Mesendoderm (in vitro differentiated cells): ENCODE measurements at regions not wholly inside any gene's neighbourhood (a gene's known extent, or its start where the extent isn't known, plus 50 kb on each side); places are given as distances from the start of the nearest gene placed in this dataset.

Experiments used
- DNase-seq: peaks from one replicate; pipeline ENCODE4 v3.0.0; 2013
- H2AK5ac ChIP-seq: 2 replicates; pipeline ENCODE4 v1.6.1; 2013; ENCODE audit warnings: low read length, inconsistent platforms
- H2BK120ac ChIP-seq: 2 replicates; pipeline ENCODE4 v1.6.1; 2013; ENCODE audit warnings: low read depth, mild to moderate bottlenecking, low read length, moderate library complexity, mixed read lengths
- H2BK15ac ChIP-seq: replicated peaks from 2 replicates; pipeline ENCODE4 v1.6.1; 2013; ENCODE audit warnings: low read depth, mild to moderate bottlenecking, moderate library complexity
- H2BK5ac ChIP-seq: 2 replicates; pipeline ENCODE4 v1.6.1; 2013; ENCODE audit warnings: low read length, inconsistent platforms
- H3K18ac ChIP-seq: 2 replicates; pipeline ENCODE4 v1.6.1; 2013; ENCODE audit warnings: mild to moderate bottlenecking, low read length, mixed read lengths
- H3K23ac ChIP-seq: one replicate; pipeline ENCODE4 v1.6.1; 2013; ENCODE audit warnings: low read length
- H3K27ac ChIP-seq: 2 replicates; pipeline ENCODE4 v1.5.1; 2013; ENCODE audit warnings: low read depth, mild to moderate bottlenecking, inconsistent platforms, low read length, moderate library complexity
- H3K27me3 ChIP-seq: 2 replicates; pipeline ENCODE4 v1.6.1; 2013; ENCODE audit warnings: low read length, control low read depth, mild to moderate bottlenecking, inconsistent platforms; ENCODE audit not compliant: insufficient read depth, poor library complexity
- H3K36me3 ChIP-seq: 2 replicates; pipeline ENCODE4 v1.6.1; 2013; ENCODE audit warnings: low read length, inconsistent platforms; ENCODE audit not compliant: control insufficient read depth, insufficient read depth
- H3K4ac ChIP-seq: one replicate; pipeline ENCODE4 v1.6.1; 2013; ENCODE audit warnings: low read depth, mild to moderate bottlenecking, low read length, moderate library complexity
- H3K4me1 ChIP-seq: 2 replicates; pipeline ENCODE4 v1.6.1; 2013; ENCODE audit warnings: low read depth, low read length, inconsistent platforms; ENCODE audit not compliant: control insufficient read depth
- H3K4me2 ChIP-seq: 2 replicates; pipeline ENCODE4 v1.6.1; 2013; ENCODE audit warnings: low read length
- H3K4me3 ChIP-seq: 2 replicates; pipeline ENCODE4 v1.5.1; 2013; ENCODE audit warnings: mild to moderate bottlenecking, low read length
- H3K56ac ChIP-seq: one replicate; pipeline ENCODE4 v1.6.1; 2013; ENCODE audit warnings: low read length
- H3K79me1 ChIP-seq: 2 replicates; pipeline ENCODE4 v1.6.1; 2013; ENCODE audit warnings: low read length, inconsistent platforms
- H3K79me2 ChIP-seq: 2 replicates; pipeline ENCODE4 v1.6.1; 2013; ENCODE audit warnings: mild to moderate bottlenecking, low read length; ENCODE audit not compliant: control insufficient read depth, insufficient read depth
- H3K9ac ChIP-seq: 2 replicates; pipeline ENCODE4 v1.6.1; 2013; ENCODE audit warnings: low read length, inconsistent platforms
- H4K5ac ChIP-seq: one replicate; pipeline ENCODE4 v1.6.1; 2013; ENCODE audit warnings: low read length
- H4K8ac ChIP-seq: one replicate; pipeline ENCODE4 v1.6.1; 2013; ENCODE audit warnings: low read depth, mild to moderate bottlenecking, control low read depth, low read length, moderate library complexity
- WGBS: extraction: QIAGEN DNeasy Blood & Tissue Kit; methylation state at CpG from one replicate; pipeline ENCODE4 v1.1.7; 2013; ENCODE audit warnings: low lambda C conversion rate, missing lambda C conversion rate; ENCODE audit not compliant: insufficient coverage; ENCODE audit errors: extremely low coverage; 5-methylcytosine and 5-hydroxymethylcytosine counted together

DNA sequence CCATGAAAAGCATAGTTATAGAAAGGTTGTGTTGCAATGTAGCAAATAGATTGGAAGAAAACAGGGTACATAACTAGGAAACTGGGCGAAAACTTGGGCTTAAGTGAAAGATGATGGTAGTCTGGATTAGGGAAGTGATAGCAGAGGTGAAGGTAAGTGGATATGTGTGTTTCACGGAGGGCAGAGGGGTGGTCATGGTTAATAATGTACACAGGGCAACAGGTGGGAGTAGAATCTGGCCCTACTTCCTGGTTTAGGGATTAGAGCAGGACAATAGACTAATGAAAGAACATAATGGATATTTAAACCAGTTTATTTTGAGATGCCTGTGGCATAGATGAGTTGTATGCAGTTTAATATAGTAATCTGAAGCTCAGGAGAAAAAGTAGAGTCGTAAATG lies 257.3 kb upstream of the SPRY2 start:
- Histone ChIP-seq H2BK120ac (no peak overlapping the region), H3K79me1 (no peaks in the 10 kb centered on the region), H2BK5ac (no peak overlapping the region), H3K4me3 (no peak overlapping the region), H4K8ac (no peak overlapping the region), H4K5ac (no peak overlapping the region), H3K4me2 (no peak overlapping the region), H3K56ac (no peak overlapping the region), H2BK15ac (no peak overlapping the region), H3K27ac (no peak overlapping the region), H3K27me3 (no peaks in the 10 kb centered on the region), H3K4me1 (no peaks in the 10 kb centered on the region), H2AK5ac (no peak overlapping the region), H3K79me2 (no peaks in the 10 kb centered on the region), H3K36me3 (no peaks in the 10 kb centered on the region), H3K18ac (no peak overlapping the region), H3K9ac (no peak overlapping the region), H3K4ac (no peak overlapping the region), H3K23ac (no peak overlapping the region)
- no CpG with 5 or more reads among the region's 3 CpGs for WGBS
- DNase-seq: no peak

DNA sequence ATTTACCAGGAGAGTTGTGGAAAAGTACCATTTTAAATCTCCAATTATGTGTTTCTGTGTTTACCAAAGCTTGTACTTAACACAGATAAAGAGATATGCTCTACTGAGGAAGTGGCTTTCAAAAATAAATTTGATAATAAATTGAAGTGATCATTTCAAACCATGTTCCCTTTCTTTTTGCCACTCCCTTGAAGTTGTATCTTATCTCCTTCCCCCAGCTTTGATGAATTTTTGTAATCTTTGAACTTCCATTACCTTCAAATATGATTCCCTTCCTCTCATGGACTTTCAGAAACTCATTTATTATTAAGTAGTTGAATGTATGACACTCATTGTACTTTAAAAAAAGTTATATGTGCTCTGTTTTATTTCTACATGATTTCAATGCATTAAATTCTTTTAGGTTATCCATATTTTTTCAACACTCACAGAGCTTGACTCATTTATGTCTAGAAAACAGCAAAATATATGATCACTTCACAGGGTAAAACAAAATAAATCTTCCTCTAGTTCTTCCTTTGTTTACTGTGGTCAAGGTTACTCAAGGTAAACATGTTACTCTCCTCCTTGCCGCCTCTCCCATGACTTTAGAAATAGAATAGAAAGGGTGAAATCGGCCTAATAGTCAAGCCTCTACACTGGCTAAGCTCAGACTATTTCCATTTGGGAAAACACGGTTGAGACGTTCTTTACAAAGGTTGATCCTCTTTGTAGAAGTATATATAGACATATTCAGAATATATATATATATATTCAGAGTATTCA lies 251.2 kb upstream of the SPRY2 start:
- no peak overlapping the region for H3K18ac ChIP-seq
- no peak overlapping the region for H3K4me2 ChIP-seq
- H3K79me1 ChIP-seq: no peaks in the 10 kb centered on the region
- no peaks in the 10 kb centered on the region for H3K79me2 ChIP-seq
- H4K5ac ChIP-seq: no peak overlapping the region
- DNase-seq: no peak
- WGBS: no CpG with 5 or more reads among the region's 4 CpGs
- H3K4me3 ChIP-seq: no peak overlapping the region
- no peak overlapping the region for H4K8ac ChIP-seq
- H3K56ac ChIP-seq: no peak overlapping the region
- H3K9ac ChIP-seq: no peak overlapping the region
- H2BK15ac ChIP-seq: no peak overlapping the region
- no peak overlapping the region for H2BK5ac ChIP-seq
- no peaks in the 10 kb centered on the region for H3K36me3 ChIP-seq
- H3K27ac ChIP-seq: no peak overlapping the region
- H3K4ac ChIP-seq: no peak overlapping the region
- no peak overlapping the region for H2AK5ac ChIP-seq
- H3K23ac ChIP-seq: no peak overlapping the region
- H3K4me1 ChIP-seq: no peaks in the 10 kb centered on the region
- no peak overlapping the region for H2BK120ac ChIP-seq
- no peaks in the 10 kb centered on the region for H3K27me3 ChIP-seq

DNA sequence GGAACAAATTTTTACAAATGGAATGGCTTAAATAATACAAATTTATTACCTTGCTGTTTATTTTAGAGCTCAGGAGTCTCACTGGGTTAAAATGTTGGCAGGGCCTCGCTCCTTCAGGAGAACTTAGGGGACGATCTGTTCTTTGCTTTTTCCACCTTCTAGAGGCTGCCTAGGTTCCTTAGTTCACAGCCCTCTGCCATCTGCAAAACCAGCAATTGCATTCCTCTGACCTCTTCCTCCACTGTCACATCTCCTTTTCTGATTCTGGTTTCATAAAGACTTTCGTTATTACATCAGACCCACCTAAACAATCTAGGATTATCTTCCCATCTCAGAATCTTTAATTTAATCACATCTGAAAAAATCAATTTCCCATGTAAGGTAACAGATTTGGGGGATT lies 249.6 kb upstream of the SPRY2 start:
- H3K23ac ChIP-seq: no peak overlapping the region
- no peak overlapping the region for H4K5ac ChIP-seq
- WGBS: no CpG with 5 or more reads among the region's 3 CpGs

DNA sequence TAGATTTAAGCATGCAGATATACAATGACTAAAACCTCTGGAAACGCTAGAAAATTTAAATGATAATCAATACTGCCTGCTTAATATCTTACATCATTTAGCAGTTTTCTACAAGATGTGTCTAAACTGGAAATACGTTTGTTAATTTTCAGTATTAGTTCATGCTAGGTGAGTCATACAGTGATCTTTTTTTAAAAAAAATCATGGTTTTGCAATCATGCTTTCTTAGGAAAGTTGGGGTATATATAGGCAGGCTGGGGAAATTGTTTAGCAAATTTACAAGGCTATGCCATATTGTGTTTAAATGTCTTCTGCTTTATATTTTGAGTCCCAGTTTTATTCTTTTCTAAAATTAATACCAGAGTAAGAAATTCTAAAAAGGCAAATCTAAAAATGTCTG lies 245.4 kb upstream of the SPRY2 start:
- no CpG with 5 or more reads among the region's 2 CpGs for WGBS
- H4K8ac ChIP-seq: no peak overlapping the region
- no peak overlapping the region for H2BK120ac ChIP-seq
- no peak overlapping the region for H3K4ac ChIP-seq
- H3K56ac ChIP-seq: no peak overlapping the region
- no peak overlapping the region for H2AK5ac ChIP-seq
- H2BK15ac ChIP-seq: no peak overlapping the region
- H2BK5ac ChIP-seq: no peak overlapping the region
- H3K9ac ChIP-seq: no peak overlapping the region
- H3K79me2 ChIP-seq: no peaks in the 10 kb centered on the region
- H3K4me2 ChIP-seq: no peak overlapping the region
- no peak overlapping the region for H3K18ac ChIP-seq
- DNase-seq: no peak
- no peak overlapping the region for H3K27ac ChIP-seq
- H3K36me3 ChIP-seq: no peaks in the 10 kb centered on the region
- H3K4me1 ChIP-seq: no peaks in the 10 kb centered on the region
- H4K5ac ChIP-seq: no peak overlapping the region
- H3K27me3 ChIP-seq: no peaks in the 10 kb centered on the region
- no peak overlapping the region for H3K23ac ChIP-seq
- H3K79me1 ChIP-seq: no peaks in the 10 kb centered on the region
- no peak overlapping the region for H3K4me3 ChIP-seq

More for the DNA sequence above, 249.6 kb upstream of the SPRY2 start:
- H4K8ac ChIP-seq: no peak overlapping the region
- H3K27ac ChIP-seq: no peak overlapping the region
- no peaks in the 10 kb centered on the region for H3K36me3 ChIP-seq
- H3K4ac ChIP-seq: no peak overlapping the region
- H2BK120ac ChIP-seq: no peak overlapping the region
- no peaks in the 10 kb centered on the region for H3K79me1 ChIP-seq
- no peak overlapping the region for H3K4me3 ChIP-seq
- H3K56ac ChIP-seq: no peak overlapping the region
- H3K18ac ChIP-seq: no peak overlapping the region
- H2BK15ac ChIP-seq: no peak overlapping the region
- no peak overlapping the region for H2AK5ac ChIP-seq
- no peaks in the 10 kb centered on the region for H3K27me3 ChIP-seq
- no peak overlapping the region for H2BK5ac ChIP-seq
- H3K4me1 ChIP-seq: no peaks in the 10 kb centered on the region
- H3K4me2 ChIP-seq: no peak overlapping the region
- no peak overlapping the region for H3K9ac ChIP-seq
- H3K79me2 ChIP-seq: no peaks in the 10 kb centered on the region
- DNase-seq: no peak

DNA sequence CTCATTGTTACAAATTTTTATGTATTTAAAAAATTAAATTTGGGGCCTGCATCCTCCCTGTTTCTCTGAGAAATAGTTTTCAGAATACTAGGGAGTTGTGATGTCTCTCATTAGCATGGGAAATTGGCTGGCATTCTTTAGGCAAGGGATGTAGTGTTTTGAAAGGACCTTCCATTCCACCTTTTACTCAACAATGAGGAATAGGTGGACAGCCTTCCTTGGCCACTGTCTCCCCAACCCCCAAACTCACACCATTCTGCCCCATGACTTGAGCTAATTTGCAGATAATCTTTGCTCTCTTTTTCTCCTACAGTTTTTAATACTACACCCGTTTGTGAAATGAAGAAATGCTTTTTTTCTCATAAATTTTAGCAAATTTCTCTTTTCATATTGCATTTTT lies 244.6 kb upstream of the SPRY2 start:
- Histone ChIP-seq H3K4ac (no peak overlapping the region), H4K8ac (no peak overlapping the region), H3K4me3 (no peak overlapping the region), H2BK120ac (no peak overlapping the region), H2AK5ac (no peak overlapping the region), H3K56ac (no peak overlapping the region), H3K9ac (no peak overlapping the region), H3K36me3 (no peaks in the 10 kb centered on the region), H2BK5ac (no peak overlapping the region), H3K18ac (no peak overlapping the region), H3K4me1 (no peaks in the 10 kb centered on the region), H3K23ac (no peak overlapping the region), H3K4me2 (no peak overlapping the region), H3K79me2 (no peaks in the 10 kb centered on the region), H4K5ac (no peak overlapping the region), H3K79me1 (no peaks in the 10 kb centered on the region), H3K27ac (no peak overlapping the region), H2BK15ac (no peak overlapping the region), H3K27me3 (no peaks in the 10 kb centered on the region)
- WGBS: no CpG with 5 or more reads among the region's 1 CpG
- no peak for DNase-seq

DNA sequence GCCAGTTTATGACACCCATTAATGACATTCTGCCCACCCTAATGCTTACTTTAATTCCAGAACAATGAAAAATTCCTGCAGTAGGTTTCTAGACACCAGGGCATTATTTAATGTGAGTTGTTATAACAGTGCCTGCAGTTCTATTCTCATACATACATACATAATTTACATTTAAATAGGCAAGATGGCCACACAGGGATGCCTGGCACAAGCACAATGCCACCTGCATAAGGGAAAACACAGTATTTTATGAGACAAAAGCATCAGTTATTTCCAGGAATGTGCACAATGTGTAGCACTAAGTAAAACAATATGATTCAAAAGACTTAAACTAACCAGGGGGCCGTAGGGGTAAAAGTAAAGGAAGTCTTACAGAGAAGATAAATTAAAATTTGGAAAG lies 243.9 kb upstream of the SPRY2 start:
- Histone ChIP-seq H4K5ac (no peak overlapping the region), H3K18ac (no peak overlapping the region), H3K4me3 (no peak overlapping the region), H3K9ac (no peak overlapping the region), H3K79me2 (no peaks in the 10 kb centered on the region), H3K23ac (no peak overlapping the region), H3K4me1 (no peaks in the 10 kb centered on the region), H2BK15ac (no peak overlapping the region), H3K79me1 (no peaks in the 10 kb centered on the region), H2BK5ac (no peak overlapping the region), H3K4ac (no peak overlapping the region), H3K36me3 (no peaks in the 10 kb centered on the region), H3K4me2 (no peak overlapping the region), H2BK120ac (no peak overlapping the region), H4K8ac (no peak overlapping the region), H2AK5ac (no peak overlapping the region), H3K27me3 (no peaks in the 10 kb centered on the region), H3K27ac (no peak overlapping the region), H3K56ac (no peak overlapping the region)
- no peak for DNase-seq
- no CpG with 5 or more reads among the region's 1 CpG for WGBS
